ENCODE measurements at regions not wholly inside any gene's neighbourhood (a gene's known extent, or its start where the extent isn't known, plus 50 kb on each side); places are given as distances from the start of the nearest gene placed in this dataset.
"Not testable (repeated sequence)": the region's sequence is repeated elsewhere in the genome, so short reads cannot be mapped to it uniquely, and the experiment has no call there.

GRCh38 chr2:13662055-13662454 is 945.3 kb downstream of the TRIB2 start:
- H3K4me3 ChIP-seq: no peak overlapping the region
- H3K36me3 ChIP-seq (replicated peaks in 1 of 2; ENCODE audit: insufficient read depth in 1 of 2, low read depth in 2 of 2): no peaks in the 10 kb centered on the region
- TF ChIP-seq CTCF (IDR thresholded peaks at IDR 0.05): no peak
- TF ChIP-seq POLR2A (IDR thresholded peaks at IDR 0.05): no peak
- intact Hi-C loops (cut with DNase I): no loop called here
- H3K9me3 ChIP-seq: no peaks in the 10 kb centered on the region
- H3K4me1 ChIP-seq: no peaks in the 10 kb centered on the region
- no peak for ATAC-seq
- DNase-seq: no peak
- 35 to 41% methylated on average over 1 of the region's 1 CpG for WGBS, 2 donors
- no peaks in the 10 kb centered on the region for H3K27me3 ChIP-seq
- H3K27ac ChIP-seq: no peak overlapping the region

- Histone ChIP-seq H3K9me3 (no peaks in the 10 kb centered on the region), H3K4me1 (no peaks in the 10 kb centered on the region), H3K4me3 (no peak overlapping the region), H3K36me3 (replicated peaks in 1 of 2; ENCODE audit: insufficient read depth in 1 of 2, low read depth in 2 of 2) (no peaks in the 10 kb centered on the region), H3K27me3 (no peaks in the 10 kb centered on the region), H3K27ac (no peak overlapping the region)
- intact Hi-C loops (cut with DNase I): no loop called here
- TF ChIP-seq POLR2A (IDR thresholded peaks at IDR 0.05) (no peak), CTCF (IDR thresholded peaks at IDR 0.05) (no peak)
- ATAC-seq (no peak), DNase-seq (no peak)
- WGBS, 2 donors: 55 to 57% methylated on average over 3 of the region's 3 CpGs
These were observed 950.1 kb downstream of the TRIB2 start for GRCh38 chr2:13666582-13667414.

GRCh38 chr2:13667415-13667757 is 950.6 kb downstream of the TRIB2 start:
- no peaks in the 10 kb centered on the region for H3K36me3 ChIP-seq (replicated peaks in 1 of 2; ENCODE audit: insufficient read depth in 1 of 2, low read depth in 2 of 2)
- TF ChIP-seq POLR2A (IDR thresholded peaks at IDR 0.05): no peak
- TF ChIP-seq CTCF (IDR thresholded peaks at IDR 0.05): no peak
- 87 to 89% methylated on average over 1 of the region's 1 CpG for WGBS, 2 donors
- H3K27me3 ChIP-seq: no peaks in the 10 kb centered on the region
- DNase-seq: no peak
- H3K27ac ChIP-seq: no peak overlapping the region
- H3K4me1 ChIP-seq: no peaks in the 10 kb centered on the region
- ATAC-seq: no peak
- no peak overlapping the region for H3K4me3 ChIP-seq
- intact Hi-C loops (cut with DNase I): no loop called here
- no peaks in the 10 kb centered on the region for H3K9me3 ChIP-seq

GRCh38 chr2:13669607-13670006 is 952.9 kb downstream of the TRIB2 start:
- no peak overlapping the region for H3K27ac ChIP-seq
- H3K4me3 ChIP-seq: no peak overlapping the region
- H3K27me3 ChIP-seq: no peaks in the 10 kb centered on the region
- no peaks in the 10 kb centered on the region for H3K9me3 ChIP-seq
- DNase-seq: no peak
- H3K4me1 ChIP-seq: no peaks in the 10 kb centered on the region
- WGBS, 2 donors: 50 to 60% methylated on average over 3 of the region's 3 CpGs
- TF ChIP-seq CTCF (IDR thresholded peaks at IDR 0.05) (no peak), POLR2A (IDR thresholded peaks at IDR 0.05) (no peak)
- no peaks in the 10 kb centered on the region for H3K36me3 ChIP-seq (replicated peaks in 1 of 2; ENCODE audit: insufficient read depth in 1 of 2, low read depth in 2 of 2)
- ATAC-seq: no peak
- intact Hi-C loops (cut with DNase I): no loop called here

GRCh38 chr2:13673821-13674220 is 957.1 kb downstream of the TRIB2 start:
- H3K36me3 ChIP-seq (replicated peaks in 1 of 2; ENCODE audit: insufficient read depth in 1 of 2, low read depth in 2 of 2); H3K9me3 ChIP-seq; intact Hi-C loops (cut with DNase I); H3K4me1 ChIP-seq; H3K27me3 ChIP-seq; ATAC-seq; DNase-seq; H3K27ac ChIP-seq; H3K4me3 ChIP-seq: not testable (repeated sequence)

All from body of pancreas (tissue), 4 donors.